ENCODE measurements at regions not wholly inside any gene's neighbourhood (a gene's known extent, or its start where the extent isn't known, plus 50 kb on each side); places are given as distances from the start of the nearest gene placed in this dataset.

DNA sequence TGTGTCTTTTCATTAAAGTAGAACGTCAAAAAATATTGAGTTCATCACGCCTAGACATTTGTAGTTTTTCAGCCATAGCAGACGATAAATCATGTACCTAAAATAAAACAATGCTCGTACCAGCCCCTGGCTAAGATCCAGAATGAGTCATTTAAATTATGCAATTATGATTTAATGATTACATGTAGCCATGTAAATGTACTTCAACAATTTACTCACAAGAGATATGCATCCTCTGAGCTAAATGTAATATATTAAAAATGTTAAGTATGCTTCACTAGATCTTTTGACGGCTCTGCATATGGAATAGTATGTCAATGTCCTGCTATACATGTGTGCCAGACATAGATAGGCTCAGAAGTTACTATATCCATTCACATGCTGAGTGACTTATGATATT is 1077.8 kb downstream of the ARAP2 start:
- TF ChIP-seq, protein P1, sequence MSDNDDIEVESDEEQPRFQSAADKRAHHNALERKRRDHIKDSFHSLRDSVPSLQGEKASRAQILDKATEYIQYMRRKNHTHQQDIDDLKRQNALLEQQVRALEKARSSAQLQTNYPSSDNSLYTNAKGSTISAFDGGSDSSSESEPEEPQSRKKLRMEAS (IDR thresholded peaks at IDR 0.05) = no peak
- no peak for TF ChIP-seq TCF12 (IDR thresholded peaks at IDR 0.05; ENCODE audit: low read depth)
- no peak for TF ChIP-seq TAF1 (IDR thresholded peaks at IDR 0.05; ENCODE audit: low read depth)
- no peak for TF ChIP-seq TEAD4 (IDR thresholded peaks at IDR 0.05)
- TF ChIP-seq CEBPB (IDR thresholded peaks at IDR 0.05) = no peak
- no peak for TF ChIP-seq ZBTB7A (IDR thresholded peaks at IDR 0.05; ENCODE audit: low read depth)
- TF ChIP-seq YY1 (IDR thresholded peaks at IDR 0.05; ENCODE audit: low read depth) = no peak
- TF ChIP-seq FOXM1 (IDR thresholded peaks at IDR 0.05; ENCODE audit: borderline replicate concordance, low read depth) = no peak
- TF ChIP-seq EGR1 (IDR thresholded peaks at IDR 0.05) = no peak
- TF ChIP-seq, protein P2, sequence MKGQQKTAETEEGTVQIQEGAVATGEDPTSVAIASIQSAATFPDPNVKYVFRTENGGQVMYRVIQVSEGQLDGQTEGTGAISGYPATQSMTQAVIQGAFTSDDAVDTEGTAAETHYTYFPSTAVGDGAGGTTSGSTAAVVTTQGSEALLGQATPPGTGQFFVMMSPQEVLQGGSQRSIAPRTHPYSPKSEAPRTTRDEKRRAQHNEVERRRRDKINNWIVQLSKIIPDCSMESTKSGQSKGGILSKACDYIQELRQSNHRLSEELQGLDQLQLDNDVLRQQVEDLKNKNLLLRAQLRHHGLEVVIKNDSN (IDR thresholded peaks at IDR 0.05) = no peak
- TF ChIP-seq CREB1 (IDR thresholded peaks at IDR 0.05; ENCODE audit: low read depth) = no peak
- TF ChIP-seq NFIC (IDR thresholded peaks at IDR 0.05) = no peak
- TF ChIP-seq, protein P3, sequence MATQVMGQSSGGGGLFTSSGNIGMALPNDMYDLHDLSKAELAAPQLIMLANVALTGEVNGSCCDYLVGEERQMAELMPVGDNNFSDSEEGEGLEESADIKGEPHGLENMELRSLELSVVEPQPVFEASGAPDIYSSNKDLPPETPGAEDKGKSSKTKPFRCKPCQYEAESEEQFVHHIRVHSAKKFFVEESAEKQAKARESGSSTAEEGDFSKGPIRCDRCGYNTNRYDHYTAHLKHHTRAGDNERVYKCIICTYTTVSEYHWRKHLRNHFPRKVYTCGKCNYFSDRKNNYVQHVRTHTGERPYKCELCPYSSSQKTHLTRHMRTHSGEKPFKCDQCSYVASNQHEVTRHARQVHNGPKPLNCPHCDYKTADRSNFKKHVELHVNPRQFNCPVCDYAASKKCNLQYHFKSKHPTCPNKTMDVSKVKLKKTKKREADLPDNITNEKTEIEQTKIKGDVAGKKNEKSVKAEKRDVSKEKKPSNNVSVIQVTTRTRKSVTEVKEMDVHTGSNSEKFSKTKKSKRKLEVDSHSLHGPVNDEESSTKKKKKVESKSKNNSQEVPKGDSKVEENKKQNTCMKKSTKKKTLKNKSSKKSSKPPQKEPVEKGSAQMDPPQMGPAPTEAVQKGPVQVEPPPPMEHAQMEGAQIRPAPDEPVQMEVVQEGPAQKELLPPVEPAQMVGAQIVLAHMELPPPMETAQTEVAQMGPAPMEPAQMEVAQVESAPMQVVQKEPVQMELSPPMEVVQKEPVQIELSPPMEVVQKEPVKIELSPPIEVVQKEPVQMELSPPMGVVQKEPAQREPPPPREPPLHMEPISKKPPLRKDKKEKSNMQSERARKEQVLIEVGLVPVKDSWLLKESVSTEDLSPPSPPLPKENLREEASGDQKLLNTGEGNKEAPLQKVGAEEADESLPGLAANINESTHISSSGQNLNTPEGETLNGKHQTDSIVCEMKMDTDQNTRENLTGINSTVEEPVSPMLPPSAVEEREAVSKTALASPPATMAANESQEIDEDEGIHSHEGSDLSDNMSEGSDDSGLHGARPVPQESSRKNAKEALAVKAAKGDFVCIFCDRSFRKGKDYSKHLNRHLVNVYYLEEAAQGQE (IDR thresholded peaks at IDR 0.05; ENCODE audit: low read depth) = no peak
- TF ChIP-seq EP300 (IDR thresholded peaks at IDR 0.05; ENCODE audit: borderline replicate concordance) = no peak

DNA sequence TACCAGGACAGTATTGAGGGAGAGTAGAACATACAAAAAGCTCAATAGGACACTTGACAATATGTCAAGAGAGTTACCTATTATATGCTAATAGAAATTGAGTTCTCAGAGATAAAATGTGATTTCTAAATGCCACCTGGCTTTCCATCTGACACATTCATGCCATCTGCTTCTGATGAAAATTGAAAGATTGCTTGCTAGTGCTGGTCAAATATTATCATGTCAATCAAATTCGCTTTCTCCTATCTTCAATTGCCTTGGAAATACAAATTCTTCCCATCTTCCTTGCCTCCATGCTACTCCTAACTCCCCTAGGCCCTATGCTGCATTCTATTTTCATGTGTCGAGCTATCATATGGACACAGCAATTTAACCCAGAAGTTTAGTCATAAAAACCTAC is 1076.9 kb downstream of the ARAP2 start:
- TF ChIP-seq CEBPB (IDR thresholded peaks at IDR 0.05) (no peak), TCF12 (IDR thresholded peaks at IDR 0.05; ENCODE audit: low read depth) (no peak), TEAD4 (IDR thresholded peaks at IDR 0.05) (no peak), ZBTB7A (IDR thresholded peaks at IDR 0.05; ENCODE audit: low read depth) (no peak), CREB1 (IDR thresholded peaks at IDR 0.05; ENCODE audit: low read depth) (no peak), YY1 (IDR thresholded peaks at IDR 0.05; ENCODE audit: low read depth) (no peak)

DNA sequence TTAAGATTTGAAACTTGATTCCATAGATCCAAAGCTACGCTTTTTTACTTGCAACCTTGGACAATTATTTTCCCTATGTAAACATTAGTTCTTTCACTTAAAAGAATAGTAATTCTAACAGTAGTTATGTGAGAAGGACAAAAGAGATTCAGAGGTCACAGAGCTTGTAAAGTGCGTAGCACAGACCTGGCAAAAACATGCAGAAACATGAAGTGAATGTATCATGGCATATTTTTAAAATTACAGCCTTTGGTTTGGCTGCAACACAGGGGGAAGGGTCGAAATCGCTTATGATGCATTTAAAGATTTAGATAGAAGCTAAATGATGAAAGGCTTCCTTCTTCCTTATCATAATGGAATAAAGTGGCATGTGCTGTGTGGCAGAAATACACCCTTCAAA is 1068.8 kb downstream of the ARAP2 start:
- TF ChIP-seq FOXM1 (IDR thresholded peaks at IDR 0.05; ENCODE audit: borderline replicate concordance, low read depth) (no peak), EGR1 (IDR thresholded peaks at IDR 0.05) (no peak), ZBTB7A (IDR thresholded peaks at IDR 0.05; ENCODE audit: low read depth) (no peak), EP300 (IDR thresholded peaks at IDR 0.05; ENCODE audit: borderline replicate concordance) (no peak), TEAD4 (IDR thresholded peaks at IDR 0.05) (no peak)
- TF ChIP-seq, protein P3 (IDR thresholded peaks at IDR 0.05; ENCODE audit: low read depth) = no peak

DNA sequence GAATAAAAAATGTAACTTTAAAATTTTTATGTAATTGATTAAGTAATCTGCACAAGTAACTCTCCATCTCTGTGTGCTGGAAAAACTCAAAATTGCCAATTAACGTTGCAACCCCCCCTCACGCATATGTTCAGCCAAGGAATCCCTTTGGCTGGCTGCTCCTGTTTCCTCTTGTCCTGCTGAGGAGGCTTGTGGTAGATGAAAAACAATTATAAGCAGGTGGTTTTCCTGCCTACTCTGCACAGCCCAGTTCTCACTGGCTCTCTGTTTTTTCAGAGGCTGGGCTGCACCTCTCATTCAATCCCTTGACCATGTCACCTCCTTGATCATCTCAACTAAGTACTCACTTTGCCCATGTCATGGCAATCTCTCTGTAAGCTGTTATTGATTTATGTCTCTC is 1068.4 kb downstream of the ARAP2 start:
- TF ChIP-seq FOXM1 (IDR thresholded peaks at IDR 0.05; ENCODE audit: borderline replicate concordance, low read depth) (no peak), NFIC (IDR thresholded peaks at IDR 0.05) (no peak), ZBTB7A (IDR thresholded peaks at IDR 0.05; ENCODE audit: low read depth) (no peak), CEBPB (IDR thresholded peaks at IDR 0.05) (no peak), TEAD4 (IDR thresholded peaks at IDR 0.05) (no peak), TAF1 (IDR thresholded peaks at IDR 0.05; ENCODE audit: low read depth) (no peak), EP300 (IDR thresholded peaks at IDR 0.05; ENCODE audit: borderline replicate concordance) (no peak)
- TF ChIP-seq, protein P1 (IDR thresholded peaks at IDR 0.05) = no peak

DNA sequence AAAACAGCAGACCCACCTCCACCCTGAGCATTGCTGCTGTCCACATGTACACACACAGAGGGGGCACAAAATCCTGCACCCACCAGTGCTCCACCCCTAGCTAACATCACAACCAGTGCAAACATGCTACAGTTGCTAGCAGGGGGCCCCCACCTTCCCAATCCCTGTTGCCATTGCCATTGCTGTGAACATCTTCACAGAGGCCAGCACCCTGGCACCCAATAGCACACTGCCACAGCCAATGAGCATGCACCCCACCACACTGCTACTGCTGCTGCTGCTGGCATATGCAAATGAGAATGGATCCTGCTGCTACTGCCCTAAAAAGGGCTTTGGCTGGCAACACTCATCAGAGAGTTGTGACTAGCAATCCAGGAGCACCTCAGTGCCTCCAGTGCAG is 1061.9 kb downstream of the ARAP2 start:
- no peak for TF ChIP-seq RAD21 (IDR thresholded peaks at IDR 0.05; ENCODE audit: low read depth)
- TF ChIP-seq FOXM1 (IDR thresholded peaks at IDR 0.05; ENCODE audit: borderline replicate concordance, low read depth) = no peak
- no peak for TF ChIP-seq EGR1 (IDR thresholded peaks at IDR 0.05)
- TF ChIP-seq TCF12 (IDR thresholded peaks at IDR 0.05; ENCODE audit: low read depth) = no peak
- no peak for TF ChIP-seq CEBPB (IDR thresholded peaks at IDR 0.05)
- no peak for TF ChIP-seq TAF1 (IDR thresholded peaks at IDR 0.05; ENCODE audit: low read depth)

DNA sequence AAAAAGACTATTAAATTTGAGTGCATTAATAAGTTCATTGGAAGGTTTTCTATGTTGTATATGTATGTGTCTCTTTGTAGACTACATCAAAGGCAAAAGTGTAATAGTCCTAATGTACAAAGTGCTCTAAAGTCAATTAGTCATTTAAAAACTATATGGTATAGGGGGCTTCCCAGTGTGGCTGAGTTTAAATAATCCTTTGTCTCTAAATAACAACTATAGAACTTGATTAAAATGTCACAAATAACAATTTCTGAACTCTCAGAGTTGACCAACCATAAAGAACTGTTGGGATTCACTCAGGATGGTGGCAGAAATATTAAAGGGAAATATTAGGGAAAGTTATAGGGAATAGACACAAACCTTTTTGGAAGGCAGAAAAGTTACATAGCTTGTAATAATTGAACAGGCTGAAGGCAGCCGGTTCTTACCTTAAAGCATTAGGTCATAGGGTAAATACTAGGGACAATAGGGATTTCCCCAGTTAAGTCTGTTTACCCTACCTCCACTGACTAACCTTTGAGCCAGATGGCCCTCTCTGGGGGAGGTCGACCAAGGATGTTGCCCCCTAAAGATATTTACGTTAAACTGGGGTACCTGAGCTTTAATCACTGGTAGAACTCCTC is 1054.2 kb downstream of the ARAP2 start:
- no peak for TF ChIP-seq RAD21 (IDR thresholded peaks at IDR 0.05; ENCODE audit: low read depth)
- TF ChIP-seq, protein P1 (IDR thresholded peaks at IDR 0.05) = no peak
- TF ChIP-seq CEBPB (IDR thresholded peaks at IDR 0.05) = no peak
- no peak for TF ChIP-seq TAF1 (IDR thresholded peaks at IDR 0.05; ENCODE audit: low read depth)

DNA sequence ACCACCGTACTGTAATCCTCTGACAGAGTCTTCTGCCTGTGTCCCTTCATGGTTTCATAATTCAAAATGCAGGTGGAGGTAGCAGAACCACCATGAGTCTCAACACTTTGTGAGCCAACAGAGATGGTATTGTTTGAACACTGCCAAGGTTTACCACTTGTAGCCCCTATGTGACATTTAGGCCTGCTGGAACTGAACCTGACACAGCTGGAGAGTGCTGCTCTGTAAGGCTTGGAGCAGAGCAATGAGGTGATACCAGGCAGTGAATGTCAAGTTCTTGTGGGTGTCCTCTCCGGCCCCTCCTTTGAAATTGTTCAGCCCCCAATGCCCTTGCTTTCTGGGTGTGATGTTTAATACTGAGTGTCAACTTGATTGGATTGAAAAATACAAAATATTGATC is 1042.9 kb downstream of the ARAP2 start:
- TF ChIP-seq TCF12 (IDR thresholded peaks at IDR 0.05; ENCODE audit: low read depth) (no peak), NFIC (IDR thresholded peaks at IDR 0.05) (no peak), EGR1 (IDR thresholded peaks at IDR 0.05) (no peak), FOXM1 (IDR thresholded peaks at IDR 0.05; ENCODE audit: borderline replicate concordance, low read depth) (no peak), CEBPB (IDR thresholded peaks at IDR 0.05) (no peak), TEAD4 (IDR thresholded peaks at IDR 0.05) (no peak), EP300 (IDR thresholded peaks at IDR 0.05; ENCODE audit: borderline replicate concordance) (no peak), ZBTB7A (IDR thresholded peaks at IDR 0.05; ENCODE audit: low read depth) (no peak), TAF1 (IDR thresholded peaks at IDR 0.05; ENCODE audit: low read depth) (no peak), CREB1 (IDR thresholded peaks at IDR 0.05; ENCODE audit: low read depth) (no peak), YY1 (IDR thresholded peaks at IDR 0.05; ENCODE audit: low read depth) (no peak), RAD21 (IDR thresholded peaks at IDR 0.05; ENCODE audit: low read depth) (no peak)
- TF ChIP-seq, protein P3 (IDR thresholded peaks at IDR 0.05; ENCODE audit: low read depth) = no peak
- TF ChIP-seq, protein P2 (IDR thresholded peaks at IDR 0.05) = no peak
- TF ChIP-seq, protein P1 (IDR thresholded peaks at IDR 0.05) = no peak
